ENCODE measurements at regions not wholly inside any gene's neighbourhood (a gene's known extent, or its start where the extent isn't known, plus 50 kb on each side); places are given as distances from the start of the nearest gene placed in this dataset.

DNA sequence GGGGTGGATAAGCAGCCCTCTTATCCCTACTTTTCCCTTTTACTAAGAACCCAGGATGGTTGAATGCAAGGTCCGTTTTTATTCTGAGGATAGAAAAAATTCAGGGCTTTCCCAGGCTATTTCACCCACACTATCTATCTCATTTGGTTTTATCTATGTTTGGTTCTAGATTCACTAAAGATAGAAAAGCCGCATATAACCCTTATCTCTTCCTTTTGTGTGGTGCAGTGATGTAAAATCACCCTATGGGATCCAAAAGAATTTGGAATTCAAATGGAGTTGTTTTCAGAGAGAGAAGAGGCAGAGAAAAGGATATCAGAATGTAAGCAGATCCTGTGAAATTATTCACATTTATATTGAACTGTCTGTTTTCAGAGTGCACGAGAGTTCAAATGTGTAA lies 236.3 kb upstream of the RFX3 start:
- Histone ChIP-seq H3K36me3 (ENCODE audit: control insufficient read depth, insufficient read depth, low read length) (no peaks in the 10 kb centered on the region), H3K4me1 (ENCODE audit: control insufficient read depth, insufficient read depth, low read length) (no peaks in the 10 kb centered on the region), H3K9me3 (ENCODE audit: control insufficient read depth, insufficient read depth, low read depth, low read length) (no peaks in the 10 kb centered on the region), H3K27ac (ENCODE audit: low read length) (no peak overlapping the region), H3K4me3 (ENCODE audit: low read depth in 2 of 2, low read length in 2 of 2) (no peak overlapping the region), H3K27me3 (ENCODE audit: control insufficient read depth, insufficient read depth, low read length) (no peaks in the 10 kb centered on the region)
- ATAC-seq (no peak), DNase-seq (ENCODE audit: low read depth, low spot score) (no peak)
- CTCF ChIA-PET = no interaction called here
- POLR2A ChIA-PET = no interaction called here
- intact Hi-C loops (cut with micrococcal nuclease; ENCODE audit: unreplicated experiment) = no loop called here
- no TSS peak for BruUV-seq (replicated peaks)
- TF ChIP-seq TCF7L2 (IDR thresholded peaks at IDR 0.05; ENCODE audit: low read depth, low read length) = no peak
- no peak for TF ChIP-seq SIN3A (IDR thresholded peaks at IDR 0.05; ENCODE audit: borderline replicate concordance, insufficient read depth, low read depth, low read length)
- no peak for TF ChIP-seq POLR2AphosphoS5 (IDR thresholded peaks at IDR 0.05; ENCODE audit: low read depth, low read length)
- TF ChIP-seq, protein P1, sequence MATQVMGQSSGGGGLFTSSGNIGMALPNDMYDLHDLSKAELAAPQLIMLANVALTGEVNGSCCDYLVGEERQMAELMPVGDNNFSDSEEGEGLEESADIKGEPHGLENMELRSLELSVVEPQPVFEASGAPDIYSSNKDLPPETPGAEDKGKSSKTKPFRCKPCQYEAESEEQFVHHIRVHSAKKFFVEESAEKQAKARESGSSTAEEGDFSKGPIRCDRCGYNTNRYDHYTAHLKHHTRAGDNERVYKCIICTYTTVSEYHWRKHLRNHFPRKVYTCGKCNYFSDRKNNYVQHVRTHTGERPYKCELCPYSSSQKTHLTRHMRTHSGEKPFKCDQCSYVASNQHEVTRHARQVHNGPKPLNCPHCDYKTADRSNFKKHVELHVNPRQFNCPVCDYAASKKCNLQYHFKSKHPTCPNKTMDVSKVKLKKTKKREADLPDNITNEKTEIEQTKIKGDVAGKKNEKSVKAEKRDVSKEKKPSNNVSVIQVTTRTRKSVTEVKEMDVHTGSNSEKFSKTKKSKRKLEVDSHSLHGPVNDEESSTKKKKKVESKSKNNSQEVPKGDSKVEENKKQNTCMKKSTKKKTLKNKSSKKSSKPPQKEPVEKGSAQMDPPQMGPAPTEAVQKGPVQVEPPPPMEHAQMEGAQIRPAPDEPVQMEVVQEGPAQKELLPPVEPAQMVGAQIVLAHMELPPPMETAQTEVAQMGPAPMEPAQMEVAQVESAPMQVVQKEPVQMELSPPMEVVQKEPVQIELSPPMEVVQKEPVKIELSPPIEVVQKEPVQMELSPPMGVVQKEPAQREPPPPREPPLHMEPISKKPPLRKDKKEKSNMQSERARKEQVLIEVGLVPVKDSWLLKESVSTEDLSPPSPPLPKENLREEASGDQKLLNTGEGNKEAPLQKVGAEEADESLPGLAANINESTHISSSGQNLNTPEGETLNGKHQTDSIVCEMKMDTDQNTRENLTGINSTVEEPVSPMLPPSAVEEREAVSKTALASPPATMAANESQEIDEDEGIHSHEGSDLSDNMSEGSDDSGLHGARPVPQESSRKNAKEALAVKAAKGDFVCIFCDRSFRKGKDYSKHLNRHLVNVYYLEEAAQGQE (IDR thresholded peaks at IDR 0.05; ENCODE audit: insufficient read depth in 1 of 2, low read depth in 2 of 2, low read length in 1 of 2) = no peak
- TF ChIP-seq, protein P2, sequence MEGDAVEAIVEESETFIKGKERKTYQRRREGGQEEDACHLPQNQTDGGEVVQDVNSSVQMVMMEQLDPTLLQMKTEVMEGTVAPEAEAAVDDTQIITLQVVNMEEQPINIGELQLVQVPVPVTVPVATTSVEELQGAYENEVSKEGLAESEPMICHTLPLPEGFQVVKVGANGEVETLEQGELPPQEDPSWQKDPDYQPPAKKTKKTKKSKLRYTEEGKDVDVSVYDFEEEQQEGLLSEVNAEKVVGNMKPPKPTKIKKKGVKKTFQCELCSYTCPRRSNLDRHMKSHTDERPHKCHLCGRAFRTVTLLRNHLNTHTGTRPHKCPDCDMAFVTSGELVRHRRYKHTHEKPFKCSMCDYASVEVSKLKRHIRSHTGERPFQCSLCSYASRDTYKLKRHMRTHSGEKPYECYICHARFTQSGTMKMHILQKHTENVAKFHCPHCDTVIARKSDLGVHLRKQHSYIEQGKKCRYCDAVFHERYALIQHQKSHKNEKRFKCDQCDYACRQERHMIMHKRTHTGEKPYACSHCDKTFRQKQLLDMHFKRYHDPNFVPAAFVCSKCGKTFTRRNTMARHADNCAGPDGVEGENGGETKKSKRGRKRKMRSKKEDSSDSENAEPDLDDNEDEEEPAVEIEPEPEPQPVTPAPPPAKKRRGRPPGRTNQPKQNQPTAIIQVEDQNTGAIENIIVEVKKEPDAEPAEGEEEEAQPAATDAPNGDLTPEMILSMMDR (IDR thresholded peaks at IDR 0.05) = no peak
- in situ Hi-C loops (cut with HindIII; ENCODE audit: low pct_unique_long_range_greater_than_20kb, low sequenced_read_pairs) = no loop called here

DNA sequence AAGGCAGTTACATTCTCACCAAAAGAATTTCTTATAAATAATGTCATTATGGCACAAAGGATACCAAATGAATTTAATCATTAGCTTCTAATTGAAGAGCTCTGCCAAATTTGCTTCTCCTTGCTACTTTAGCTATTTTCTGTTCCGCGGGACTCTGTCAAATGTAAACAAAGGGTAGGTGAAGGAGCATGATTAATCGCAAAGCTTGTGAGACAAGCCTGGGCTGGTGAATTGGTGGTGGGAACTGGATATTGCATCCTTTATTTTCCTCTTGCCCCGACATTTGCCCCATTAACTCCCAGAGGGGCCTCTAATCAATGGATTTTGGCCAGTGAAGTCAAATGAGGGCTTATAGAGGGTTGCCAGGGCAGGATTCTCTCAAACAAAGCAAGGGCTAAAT lies 234.2 kb upstream of the RFX3 start:
- DNase-seq (ENCODE audit: low read depth, low spot score) = no peak
- BruUV-seq (replicated peaks) = no TSS peak
- ChIA-PET CTCF (no interaction called here), POLR2A (no interaction called here)
- H3K27ac ChIP-seq (ENCODE audit: low read length) = no peak overlapping the region
- H3K9me3 ChIP-seq (ENCODE audit: control insufficient read depth, insufficient read depth, low read depth, low read length) = no peaks in the 10 kb centered on the region
- no peaks in the 10 kb centered on the region for H3K27me3 ChIP-seq (ENCODE audit: control insufficient read depth, insufficient read depth, low read length)
- intact Hi-C loops (cut with micrococcal nuclease; ENCODE audit: unreplicated experiment) (no loop called here), in situ Hi-C loops (cut with HindIII; ENCODE audit: low pct_unique_long_range_greater_than_20kb, low sequenced_read_pairs) (no loop called here)
- no peaks in the 10 kb centered on the region for H3K4me1 ChIP-seq (ENCODE audit: control insufficient read depth, insufficient read depth, low read length)
- H3K4me3 ChIP-seq (ENCODE audit: low read depth in 2 of 2, low read length in 2 of 2) = no peak overlapping the region
- H3K36me3 ChIP-seq (ENCODE audit: control insufficient read depth, insufficient read depth, low read length) = no peaks in the 10 kb centered on the region
- TF ChIP-seq TCF7L2 (IDR thresholded peaks at IDR 0.05; ENCODE audit: low read depth, low read length) (no peak), POLR2AphosphoS5 (IDR thresholded peaks at IDR 0.05; ENCODE audit: low read depth, low read length) (no peak)
- TF ChIP-seq, protein P1 (IDR thresholded peaks at IDR 0.05; ENCODE audit: insufficient read depth in 1 of 2, low read depth in 2 of 2, low read length in 1 of 2) = no peak
- TF ChIP-seq, protein P2 (IDR thresholded peaks at IDR 0.05) = no peak
- ATAC-seq = no peak
